ENCODE measurements at regions not wholly inside any gene's neighbourhood (a gene's known extent, or its start where the extent isn't known, plus 50 kb on each side); places are given as distances from the start of the nearest gene placed in this dataset.

DNA sequence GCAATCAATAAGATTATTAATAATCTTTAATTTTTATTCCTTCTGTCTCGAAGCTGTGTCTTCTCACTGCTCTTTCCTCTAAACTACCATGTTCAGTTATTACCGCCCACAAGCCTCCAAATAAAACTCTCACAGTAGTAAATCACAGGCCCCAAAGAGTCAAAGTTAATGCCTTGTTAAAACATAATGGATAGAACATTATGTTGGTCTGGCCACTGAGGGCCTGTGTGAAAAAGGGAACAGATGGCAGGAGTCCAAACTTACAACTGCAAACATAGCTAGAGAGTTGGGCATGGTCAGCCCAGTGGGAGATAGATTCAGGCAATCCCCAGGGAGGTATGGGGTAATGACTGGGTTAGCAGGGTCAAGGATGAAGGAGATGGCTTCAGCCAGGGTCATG is 84.6 kb upstream of the TNIP3 start:
- H3K27ac ChIP-seq = no peak overlapping the region
- H3K36me3 ChIP-seq = no peaks in the 10 kb centered on the region
- no peaks in the 10 kb centered on the region for H3K9me3 ChIP-seq
- TF ChIP-seq POLR2A (IDR thresholded peaks at IDR 0.05) (no peak), EP300 (IDR thresholded peaks at IDR 0.05) (no peak), CTCF (IDR thresholded peaks at IDR 0.05) (no peak)
- no peaks in the 10 kb centered on the region for H3K27me3 ChIP-seq
- H3K4me3 ChIP-seq = no peak overlapping the region
- no peaks in the 10 kb centered on the region for H3K4me1 ChIP-seq
- WGBS, 2 donors = 80 to 91% methylated on average over 2 of the region's 2 CpGs
- no peak for DNase-seq (ENCODE audit: low spot score in 2 of 2)

DNA sequence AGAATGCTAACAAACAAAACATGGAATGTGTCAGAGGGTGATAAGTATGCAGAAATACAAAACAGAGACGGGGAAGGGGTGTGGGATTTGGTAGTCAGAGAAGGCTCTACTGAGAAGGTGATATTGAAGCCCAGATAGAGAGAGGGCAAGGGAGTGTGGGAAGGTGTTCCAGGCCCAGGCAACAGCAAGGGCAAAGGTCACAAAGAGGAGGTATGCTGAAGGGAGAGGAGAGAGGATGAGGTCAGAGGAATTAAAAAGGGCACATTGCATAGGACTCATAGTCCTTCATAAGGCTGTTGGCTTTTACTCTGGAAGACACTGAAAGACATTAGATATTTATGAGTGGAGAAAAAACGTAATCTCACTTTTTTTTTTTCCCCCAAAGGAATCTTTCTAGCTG is 82.6 kb upstream of the TNIP3 start:
- TF ChIP-seq POLR2A (IDR thresholded peaks at IDR 0.05) (no peak), EP300 (IDR thresholded peaks at IDR 0.05) (no peak), CTCF (IDR thresholded peaks at IDR 0.05) (no peak)
- no peaks in the 10 kb centered on the region for H3K36me3 ChIP-seq
- no peak for DNase-seq (ENCODE audit: low spot score in 2 of 2)
- no peak overlapping the region for H3K4me3 ChIP-seq
- no peaks in the 10 kb centered on the region for H3K9me3 ChIP-seq
- no peak overlapping the region for H3K27ac ChIP-seq
- no peaks in the 10 kb centered on the region for H3K27me3 ChIP-seq
- H3K4me1 ChIP-seq = peaks cover 0 to 4% (median 0%) of the 10 kb centered on the region in 4 donors
- WGBS, 2 donors = 71 to 75% methylated on average over 2 of the region's 2 CpGs

DNA sequence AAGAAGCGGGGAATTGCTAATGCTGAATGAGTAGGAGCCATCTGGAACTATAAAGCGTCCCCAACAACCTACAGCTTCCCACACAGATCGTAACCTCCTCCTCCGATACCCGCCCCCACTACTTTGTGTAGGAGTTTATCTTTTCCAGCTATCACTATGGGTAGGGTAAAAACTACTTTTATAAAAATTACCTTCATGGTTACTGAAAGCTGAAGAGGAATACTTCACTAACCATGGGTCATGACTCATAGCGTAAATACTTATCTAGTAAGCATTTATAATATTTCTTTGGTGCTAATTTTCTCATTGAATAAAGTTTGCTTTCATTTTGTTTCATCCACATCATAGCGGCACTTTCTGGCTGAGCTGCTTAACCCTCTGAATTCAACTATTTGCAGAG is 79.4 kb upstream of the TNIP3 start:
- peak overlapping the region in 2 of 4 donors; percentile 8 to 29 for H3K4me3 ChIP-seq
- no peak for DNase-seq (ENCODE audit: low spot score in 2 of 2)
- H3K9me3 ChIP-seq = no peaks in the 10 kb centered on the region
- WGBS, 2 donors = 47 to 52% methylated on average over 7 of the region's 7 CpGs
- H3K27ac ChIP-seq = no peak overlapping the region
- peaks cover 0 to 4% (median 0%) of the 10 kb centered on the region in 4 donors for H3K4me1 ChIP-seq
- TF ChIP-seq EP300 (IDR thresholded peaks at IDR 0.05) = no peak
- TF ChIP-seq CTCF (IDR thresholded peaks at IDR 0.05) = no peak
- no peak for TF ChIP-seq POLR2A (IDR thresholded peaks at IDR 0.05)
- no peaks in the 10 kb centered on the region for H3K36me3 ChIP-seq
- no peaks in the 10 kb centered on the region for H3K27me3 ChIP-seq

DNA sequence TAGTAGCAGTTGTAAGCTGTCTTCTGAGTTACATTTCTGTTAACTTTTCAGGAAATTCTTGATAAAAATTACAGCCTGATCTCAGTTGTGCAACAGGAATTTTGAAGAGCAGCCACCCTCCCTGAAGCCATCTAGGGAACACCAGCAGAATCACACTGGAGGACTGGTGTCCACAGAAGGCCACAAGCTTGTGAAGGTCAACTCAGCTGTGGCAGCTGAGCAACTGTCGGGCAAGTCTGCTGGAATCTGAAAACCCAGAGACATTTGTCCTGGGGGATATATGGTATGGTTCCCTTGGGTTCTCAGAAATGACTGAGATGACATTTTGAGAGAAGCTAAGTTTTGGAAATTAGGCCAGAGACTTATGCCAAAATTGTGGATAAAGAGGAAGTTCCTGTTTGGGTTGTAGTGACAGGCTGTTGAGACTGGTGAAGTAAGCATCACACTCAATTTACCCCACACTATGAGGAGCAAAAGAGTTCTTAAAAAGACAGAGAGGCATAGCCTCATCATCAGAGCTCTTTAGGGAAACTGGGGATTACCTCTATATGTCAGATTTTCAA is 78.1 kb upstream of the TNIP3 start:
- Histone ChIP-seq H3K4me3 (no peak overlapping the region), H3K27ac (no peak overlapping the region), H3K36me3 (no peaks in the 10 kb centered on the region), H3K27me3 (no peaks in the 10 kb centered on the region), H3K9me3 (no peaks in the 10 kb centered on the region), H3K4me1 (peaks cover 0 to 4% (median 0%) of the 10 kb centered on the region in 4 donors)
- whole genome bisulfite sequencing, 2 donors = 72 to 81% methylated on average over 1 of the region's 1 CpG
- DNase-seq (ENCODE audit: low spot score in 2 of 2) = no peak
- TF ChIP-seq EP300 (IDR thresholded peaks at IDR 0.05) (no peak), POLR2A (IDR thresholded peaks at IDR 0.05) (no peak), CTCF (IDR thresholded peaks at IDR 0.05) (no peak)

- H3K36me3 ChIP-seq = no peaks in the 10 kb centered on the region
- TF ChIP-seq CTCF (IDR thresholded peaks at IDR 0.05) (no peak), POLR2A (IDR thresholded peaks at IDR 0.05) (no peak), EP300 (IDR thresholded peaks at IDR 0.05) (no peak)
- no peak overlapping the region for H3K27ac ChIP-seq
- no peaks in the 10 kb centered on the region for H3K27me3 ChIP-seq
- no peak overlapping the region for H3K4me3 ChIP-seq
- no peak for DNase-seq (ENCODE audit: low spot score in 2 of 2)
- H3K4me1 ChIP-seq = peaks cover 0 to 4% (median 0%) of the 10 kb centered on the region in 4 donors
- H3K9me3 ChIP-seq = no peaks in the 10 kb centered on the region
- WGBS, 2 donors = 52 to 57% methylated on average over 2 of the region's 2 CpGs
These were observed 75.8 kb upstream of the TNIP3 start for GRCh38 chr4:121239951-121240350.

Measured in tibial nerve (tissue), 4 donors.